GM12891 (cell line): ENCODE measurements at regions not wholly inside any gene's neighbourhood (a gene's known extent, or its start where the extent isn't known, plus 50 kb on each side); places are given as distances from the start of the nearest gene placed in this dataset.

Experiments used
- POLR2A ChIP-seq: IDR thresholded peaks from 2 replicates; pipeline ENCODE4 v1.6.1; 2011; ENCODE audit warnings: low read depth, low read length, control low read depth
- POLR2AphosphoS5 ChIP-seq: IDR thresholded peaks from 2 replicates; pipeline ENCODE4 v1.6.1; 2011; ENCODE audit warnings: low read depth, low read length, control low read depth

GRCh38 chr15:61421470-61421869 is 192.4 kb upstream of the RORA start:
- TF ChIP-seq POLR2AphosphoS5: no peak
- no peak for TF ChIP-seq POLR2A
